Endothelial cell of umbilical vein (primary cell): ENCODE measurements at regions not wholly inside any gene's neighbourhood (a gene's known extent, or its start where the extent isn't known, plus 50 kb on each side); places are given as distances from the start of the nearest gene placed in this dataset.

Experiments
- BruUV-seq: library from RNA; stranded (reverse); fragments of 400-500 nt; replicated peaks from 2 replicates; lab custom pipeline; 2021; lab: Mats Ljungman, UMichigan
- CTCF ChIA-PET: fragments of 300-600, 350-600 bp; sonication (Branson Sonifier 250); formaldehyde crosslinking; loops from one replicate; lab custom pipeline; 2021; ENCODE audit warnings: antibody characterized with exemption, inconsistent platforms; lab: Charles Lee
- POLR2A ChIA-PET: fragments of 300-600, 350-600 bp; sonication (Branson Sonifier 250); formaldehyde crosslinking; loops from one replicate; lab custom pipeline; 2021; ENCODE audit warnings: antibody characterized with exemption, inconsistent platforms; lab: Charles Lee
- DNase-seq: peaks from one replicate; pipeline ENCODE4 v3.0.0-alpha.2; 2011; ENCODE audit warnings: low read depth, low spot score
- FAIRE-seq: peaks from 2 replicates; lab custom pipeline; 2011; peaks lifted over from hg19 to GRCh38; lab: Jason Lieb, UNC
- H2AFZ ChIP-seq: 2 replicates; pipeline ENCODE4 v1.6.0; 2012; ENCODE audit warnings: low read depth, low read length, control low read depth, inconsistent platforms
- H3K27ac ChIP-seq: 2 replicates; pipeline ENCODE4 v1.5.1; 2011; ENCODE audit warnings: low read depth, mild to moderate bottlenecking, control low read depth, low read length, moderate library complexity; ENCODE audit not compliant: insufficient read depth
- H3K27me3 ChIP-seq, 2 experiments: 2 replicates each; pipeline versions ENCODE4 v1.6.0 to v1.6.1; 2011; ENCODE audit warnings: low read length in 2 of 2, mixed read lengths in 1 of 2; ENCODE audit not compliant: control insufficient read depth in 2 of 2, insufficient read depth in 2 of 2
- H3K36me3 ChIP-seq, 2 experiments: 2 replicates in 1 of 2; 3 replicates in 1 of 2; pipeline ENCODE4 v1.5.1; 2011; ENCODE audit warnings: low read length in 2 of 2, mild to moderate bottlenecking in 1 of 2, moderate library complexity in 1 of 2; ENCODE audit not compliant: control insufficient read depth in 2 of 2, insufficient read depth in 2 of 2; ENCODE audit errors: extremely low read depth in 1 of 2
- H3K4me1 ChIP-seq: 3 replicates; pipeline ENCODE4 v1.5.1; 2011; ENCODE audit warnings: mild to moderate bottlenecking, low read length; ENCODE audit not compliant: control insufficient read depth, insufficient read depth; ENCODE audit errors: extremely low read depth
- H3K4me2 ChIP-seq: 2 replicates; pipeline ENCODE4 v1.6.1; 2011; ENCODE audit warnings: low read length, control low read depth, mixed read lengths; ENCODE audit not compliant: insufficient read depth
- H3K4me3 ChIP-seq, 3 experiments: fragments of 200-600 bp in 1 of 3; sonication (generic), shearing (Covaris generic) in 1 of 3; replicated peaks in 1 of 3; 2 replicates each; pipeline ENCODE4 v1.5.1; 2011 to 2016; ENCODE audit warnings: control low read depth in 3 of 3, low read length in 3 of 3, mild to moderate bottlenecking in 2 of 3, inconsistent platforms in 1 of 3, low read depth in 1 of 3, moderate library complexity in 1 of 3; ENCODE audit not compliant: insufficient read depth in 1 of 3
- H3K79me2 ChIP-seq: 2 replicates; pipeline ENCODE4 v1.6.0; 2012; ENCODE audit warnings: low read length, inconsistent platforms; ENCODE audit not compliant: control insufficient read depth, insufficient read depth
- H3K9ac ChIP-seq: replicated peaks from 2 replicates; pipeline ENCODE3; 2011; ENCODE audit warnings: low read length, control low read depth; ENCODE audit not compliant: insufficient read depth; ENCODE audit errors: extremely low read depth
- H3K9me1 ChIP-seq: replicated peaks from 3 replicates; pipeline ENCODE4 v1.6.0; 2011; ENCODE audit warnings: mild to moderate bottlenecking, low read length; ENCODE audit not compliant: control insufficient read depth, insufficient read depth; ENCODE audit errors: extremely low read depth
- H3K9me3 ChIP-seq: replicated peaks from 2 replicates; pipeline ENCODE4 v1.5.1; 2012; ENCODE audit warnings: low read length, inconsistent platforms; ENCODE audit not compliant: control insufficient read depth, insufficient read depth
- H4K20me1 ChIP-seq: replicated peaks from 2 replicates; pipeline ENCODE3; 2011; ENCODE audit warnings: mild to moderate bottlenecking, low read length; ENCODE audit not compliant: control insufficient read depth, insufficient read depth; ENCODE audit errors: extremely low read depth
- EZH2 ChIP-seq: IDR thresholded peaks from 2 replicates; pipeline ENCODE4 v1.6.1; 2012; ENCODE audit warnings: borderline replicate concordance, low read depth, mild to moderate bottlenecking, moderate library complexity, low read length, inconsistent platforms; ENCODE audit not compliant: severe bottlenecking
- FOS ChIP-seq: IDR thresholded peaks from 2 replicates; pipeline ENCODE4 v1.6.1; 2011; ENCODE audit warnings: mild to moderate bottlenecking, low read length, moderate library complexity, borderline replicate concordance; ENCODE audit not compliant: insufficient read depth
- GATA2 ChIP-seq: IDR thresholded peaks from 2 replicates; pipeline ENCODE4 v1.7.0; 2011; ENCODE audit warnings: low read depth, mild to moderate bottlenecking, moderate library complexity, mixed read lengths, low read length; ENCODE audit not compliant: insufficient read length, insufficient read depth
- JUN ChIP-seq: IDR thresholded peaks from 2 replicates; pipeline ENCODE4 v1.6.1; 2011; ENCODE audit warnings: borderline replicate concordance, low read depth; ENCODE audit not compliant: insufficient read length, insufficient read depth
- MAX ChIP-seq: IDR thresholded peaks from 2 replicates; pipeline ENCODE4 v1.6.1; 2011; ENCODE audit not compliant: insufficient read depth, insufficient read length
- MYC ChIP-seq: IDR thresholded peaks from one replicate; pipeline ENCODE4 v1.6.1; 2011; ENCODE audit warnings: mild to moderate bottlenecking, low read depth, low read length
- POLR2A ChIP-seq: IDR thresholded peaks from 2 replicates; pipeline ENCODE4 v1.6.1; 2012; ENCODE audit warnings: low read depth, mild to moderate bottlenecking, control low read depth, low read length
- POLR2AphosphoS5 ChIP-seq: IDR thresholded peaks from 2 replicates; pipeline ENCODE4 v1.6.1; 2012; ENCODE audit warnings: low read depth, mild to moderate bottlenecking, control low read depth, low read length, moderate library complexity; ENCODE audit not compliant: insufficient read depth
- dilution Hi-C: fragments of 300-500 bp; cut with MboI; formaldehyde crosslinking; loops from one replicate; pipeline ENCODE4 v1.15.0; 2019; ENCODE audit warnings: low sequenced_read_pairs; ENCODE audit not compliant: extremely low pct_ligation_motif_present
- intact Hi-C: fragments of 100-400 bp; cut with micrococcal nuclease; formaldehyde crosslinking; loops from one replicate; pipeline ENCODE4 v1.10.0; 2022
- TF ChIP-seq, protein P1 (sequence below), 2 donors: IDR thresholded peaks; 1 replicate in 1 of 2; 2 replicates in 1 of 2; pipeline ENCODE4 v1.5.1; 2011; ENCODE audit warnings: low read length in 2 of 2, mild to moderate bottlenecking in 2 of 2, moderate library complexity in 2 of 2, control low read depth in 1 of 2, inconsistent platforms in 1 of 2, low read depth in 1 of 2; ENCODE audit not compliant: insufficient read depth in 1 of 2; ENCODE audit errors: extremely low read depth in 1 of 2

GRCh38 chr1:177569476-177569875 lies 398.7 kb downstream of the BRINP2 start:
- Histone ChIP-seq H3K36me3 (no peaks in the 10 kb centered on the region), H3K4me1 (no peaks in the 10 kb centered on the region), H4K20me1 (no peaks in the 10 kb centered on the region), H3K27ac (no peak overlapping the region), H2AFZ (no peak overlapping the region), H3K27me3 (no peaks in the 10 kb centered on the region), H3K9me3 (no peaks in the 10 kb centered on the region), H3K4me2 (no peak overlapping the region), H3K9me1 (no peaks in the 10 kb centered on the region), H3K9ac (no peak overlapping the region), H3K79me2 (no peaks in the 10 kb centered on the region), H3K4me3 (no peak overlapping the region)
- dilution Hi-C loops (no loop called here), intact Hi-C loops (no loop called here)
- CTCF ChIA-PET = interaction anchor here (1.0 kb wide), 1 partner anchor 15 kb away, joined by 4 read pairs; no protein-coding TSS in a partner anchor
- DNase-seq (no peak), FAIRE-seq (no peak)
- no TSS peak for BruUV-seq
- TF ChIP-seq POLR2AphosphoS5 (no peak), GATA2 (no peak)
- POLR2A ChIA-PET = no interaction called here

DNA sequence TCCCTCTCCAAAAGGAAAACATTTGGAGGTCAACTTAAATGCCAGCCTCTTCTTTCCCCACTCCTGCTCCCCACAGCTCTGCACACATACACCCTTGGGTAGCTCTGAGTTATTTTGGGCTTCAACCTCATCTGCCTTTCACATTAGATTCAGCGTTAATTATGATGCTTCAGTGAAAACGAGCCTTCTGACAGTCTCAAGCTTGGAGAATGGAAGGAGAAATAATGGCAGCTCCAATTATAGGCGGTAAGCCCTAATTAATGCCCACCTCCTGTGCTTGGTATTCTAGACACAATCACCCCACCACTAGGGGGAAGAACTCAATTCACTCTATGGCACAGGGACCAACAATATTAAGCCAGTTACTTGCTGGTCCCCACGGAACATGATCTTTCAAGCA lies 397.9 kb downstream of the BRINP2 start:
- BruUV-seq = no TSS peak
- Histone ChIP-seq H3K4me3 (no peak overlapping the region), H3K27ac (no peak overlapping the region), H3K27me3 (no peaks in the 10 kb centered on the region), H4K20me1 (no peaks in the 10 kb centered on the region), H3K4me2 (no peak overlapping the region), H2AFZ (no peak overlapping the region), H3K9me1 (no peaks in the 10 kb centered on the region), H3K36me3 (no peaks in the 10 kb centered on the region), H3K9ac (no peak overlapping the region), H3K4me1 (no peaks in the 10 kb centered on the region), H3K79me2 (no peaks in the 10 kb centered on the region), H3K9me3 (no peaks in the 10 kb centered on the region)
- no peak for TF ChIP-seq JUN
- no peak for TF ChIP-seq MAX
- no peak for TF ChIP-seq GATA2
- TF ChIP-seq POLR2A = no peak
- no peak for TF ChIP-seq EZH2
- no peak for TF ChIP-seq FOS
- TF ChIP-seq POLR2AphosphoS5 = no peak
- no peak for TF ChIP-seq MYC
- TF ChIP-seq, protein P1, sequence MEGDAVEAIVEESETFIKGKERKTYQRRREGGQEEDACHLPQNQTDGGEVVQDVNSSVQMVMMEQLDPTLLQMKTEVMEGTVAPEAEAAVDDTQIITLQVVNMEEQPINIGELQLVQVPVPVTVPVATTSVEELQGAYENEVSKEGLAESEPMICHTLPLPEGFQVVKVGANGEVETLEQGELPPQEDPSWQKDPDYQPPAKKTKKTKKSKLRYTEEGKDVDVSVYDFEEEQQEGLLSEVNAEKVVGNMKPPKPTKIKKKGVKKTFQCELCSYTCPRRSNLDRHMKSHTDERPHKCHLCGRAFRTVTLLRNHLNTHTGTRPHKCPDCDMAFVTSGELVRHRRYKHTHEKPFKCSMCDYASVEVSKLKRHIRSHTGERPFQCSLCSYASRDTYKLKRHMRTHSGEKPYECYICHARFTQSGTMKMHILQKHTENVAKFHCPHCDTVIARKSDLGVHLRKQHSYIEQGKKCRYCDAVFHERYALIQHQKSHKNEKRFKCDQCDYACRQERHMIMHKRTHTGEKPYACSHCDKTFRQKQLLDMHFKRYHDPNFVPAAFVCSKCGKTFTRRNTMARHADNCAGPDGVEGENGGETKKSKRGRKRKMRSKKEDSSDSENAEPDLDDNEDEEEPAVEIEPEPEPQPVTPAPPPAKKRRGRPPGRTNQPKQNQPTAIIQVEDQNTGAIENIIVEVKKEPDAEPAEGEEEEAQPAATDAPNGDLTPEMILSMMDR (IDR thresholded peaks at IDR 0.05; ENCODE audit: extremely low read depth in 1 of 2, insufficient read depth in 1 of 2, low read depth in 1 of 2, low read length in 2 of 2) = no peak
- dilution Hi-C loops (no loop called here), intact Hi-C loops (no loop called here)
- CTCF ChIA-PET = interaction anchor here (1.0 kb wide), 1 partner anchor 16 kb away, joined by 4 read pairs; no protein-coding TSS in a partner anchor
- POLR2A ChIA-PET = no interaction called here
- no peak for DNase-seq
- no peak for FAIRE-seq
